Stimulated activated naive CD8-positive, alpha-beta T cell treated with anti-CD3 and anti-CD28 coated beads, Interleukin-15, Interleukin-2, amounts not matched to agents 100 ng/mL and 50 ng/mL, for 24 hours (primary cell): ENCODE measurements at regions not wholly inside any gene's neighbourhood (a gene's known extent, or its start where the extent isn't known, plus 50 kb on each side); places are given as distances from the start of the nearest gene placed in this dataset.
"Not testable (repeated sequence)": the region's sequence is repeated elsewhere in the genome, so short reads cannot be mapped to it uniquely, and the experiment has no call there.

Source experiments
- H3K27ac Mint-ChIP-seq: one replicate; pipeline ENCODE4 v1.8.0; 2021; ENCODE audit warnings: mild to moderate bottlenecking, mixed read lengths
- H3K27me3 Mint-ChIP-seq: one replicate; pipeline ENCODE4 v1.8.0; 2021; ENCODE audit warnings: mixed read lengths
- H3K36me3 Mint-ChIP-seq: one replicate; pipeline ENCODE4 v1.8.0; 2021; ENCODE audit warnings: low read depth, mixed read lengths
- H3K4me1 Mint-ChIP-seq: one replicate; pipeline ENCODE4 v1.8.0; 2021; ENCODE audit warnings: low read depth, mixed read lengths
- H3K4me3 Mint-ChIP-seq: one replicate; pipeline ENCODE4 v1.8.0; 2021; ENCODE audit warnings: mild to moderate bottlenecking, mixed read lengths
- H3K9me3 Mint-ChIP-seq: one replicate; pipeline ENCODE4 v1.8.0; 2021; ENCODE audit warnings: mixed read lengths

DNA sequence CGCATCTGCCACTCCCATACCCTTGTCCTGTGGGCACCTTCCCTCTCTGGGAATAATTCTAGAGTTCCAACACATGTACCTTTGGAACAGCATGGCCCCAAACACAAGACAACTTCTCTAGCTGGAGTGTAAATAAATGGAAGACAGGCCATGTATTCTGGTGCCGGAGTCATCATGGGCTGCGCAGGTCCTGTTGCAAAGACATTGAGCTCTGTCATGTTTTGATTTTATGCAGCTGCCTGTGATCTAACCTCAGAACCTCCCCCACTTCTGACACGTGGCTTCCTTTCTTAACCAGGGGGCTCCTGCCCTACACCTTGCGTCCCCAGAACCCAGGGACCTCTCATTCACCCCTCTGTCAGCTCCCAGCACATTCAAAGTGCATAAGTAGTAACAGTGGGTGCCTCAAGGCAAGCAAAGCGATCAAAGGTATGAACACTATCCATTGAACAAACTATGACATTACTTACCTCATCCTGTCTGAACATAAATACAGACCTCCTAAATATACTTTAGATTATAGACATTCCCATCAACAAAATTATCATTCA lies 219.9 kb downstream of the FGFR2 start:
- Mint-ChIP-seq H3K27ac (no peak overlapping the region), H3K4me3 (no peak overlapping the region), H3K9me3 (peaks cover 15% of the 10 kb centered on the region), H3K4me1 (no peaks in the 10 kb centered on the region), H3K36me3 (no peaks in the 10 kb centered on the region), H3K27me3 (no peaks in the 10 kb centered on the region)

- no peaks in the 10 kb centered on the region for H3K27me3 Mint-ChIP-seq
- H3K4me1 Mint-ChIP-seq = no peaks in the 10 kb centered on the region
- H3K9me3 Mint-ChIP-seq = peaks cover 14% of the 10 kb centered on the region
- H3K4me3 Mint-ChIP-seq = no peak overlapping the region
- H3K36me3 Mint-ChIP-seq = no peaks in the 10 kb centered on the region
- H3K27ac Mint-ChIP-seq = no peak overlapping the region
Measured at GRCh38 chr10:121379013-121379412, 219.2 kb downstream of the FGFR2 start.

DNA sequence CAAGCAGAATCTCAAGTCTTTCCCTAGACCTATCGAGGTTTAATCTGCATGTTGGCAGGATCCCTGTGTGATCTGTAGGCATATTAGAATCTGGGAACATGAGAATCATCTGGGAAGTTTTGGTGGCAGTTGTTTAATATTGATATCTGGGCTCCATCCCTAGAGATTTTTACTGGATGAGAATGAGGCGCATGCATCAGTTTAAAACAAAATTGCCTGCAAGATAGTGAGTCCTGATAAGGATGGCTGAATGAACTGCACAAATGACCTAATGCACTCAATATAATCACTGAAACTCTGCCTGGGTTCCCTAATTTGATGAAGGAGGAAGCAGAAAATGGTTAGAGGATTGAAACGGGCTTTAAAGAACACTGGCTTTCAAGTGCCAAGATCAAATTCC lies 218.0 kb downstream of the FGFR2 start:
- Mint-ChIP-seq H3K27ac (no peak overlapping the region), H3K36me3 (no peaks in the 10 kb centered on the region), H3K4me1 (no peaks in the 10 kb centered on the region), H3K4me3 (no peak overlapping the region), H3K27me3 (no peaks in the 10 kb centered on the region), H3K9me3 (peaks cover 16% of the 10 kb centered on the region)

DNA sequence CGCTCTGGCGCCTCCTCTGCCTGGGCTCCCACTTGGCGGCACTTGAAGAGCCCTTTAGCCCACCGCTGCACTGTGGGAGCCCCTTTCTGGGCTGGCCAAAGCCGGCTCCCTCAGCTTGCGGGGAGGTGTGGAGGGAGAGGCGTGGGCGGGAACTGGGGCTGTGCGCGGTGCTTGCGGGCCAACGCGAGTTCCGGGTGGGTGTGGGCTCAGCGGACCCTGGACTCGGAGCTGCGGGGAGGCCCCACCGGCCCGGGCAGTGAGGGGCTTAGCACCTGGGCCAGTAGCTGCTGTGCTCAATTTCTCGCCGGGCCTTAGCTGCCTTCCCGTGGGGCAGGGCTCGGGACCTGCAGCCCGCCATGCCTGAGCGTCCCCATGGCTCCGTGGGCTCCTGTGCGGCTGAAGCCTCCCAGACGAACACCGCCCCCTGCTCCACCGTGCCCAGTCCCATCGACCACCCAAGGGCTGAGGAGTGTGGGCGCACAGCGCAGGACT lies 216.2 kb downstream of the FGFR2 start:
- not testable (repeated sequence) for H3K4me1 Mint-ChIP-seq, H3K36me3 Mint-ChIP-seq, H3K27me3 Mint-ChIP-seq, H3K4me3 Mint-ChIP-seq, H3K27ac Mint-ChIP-seq
- peaks cover 19% of the 10 kb centered on the region for H3K9me3 Mint-ChIP-seq

DNA sequence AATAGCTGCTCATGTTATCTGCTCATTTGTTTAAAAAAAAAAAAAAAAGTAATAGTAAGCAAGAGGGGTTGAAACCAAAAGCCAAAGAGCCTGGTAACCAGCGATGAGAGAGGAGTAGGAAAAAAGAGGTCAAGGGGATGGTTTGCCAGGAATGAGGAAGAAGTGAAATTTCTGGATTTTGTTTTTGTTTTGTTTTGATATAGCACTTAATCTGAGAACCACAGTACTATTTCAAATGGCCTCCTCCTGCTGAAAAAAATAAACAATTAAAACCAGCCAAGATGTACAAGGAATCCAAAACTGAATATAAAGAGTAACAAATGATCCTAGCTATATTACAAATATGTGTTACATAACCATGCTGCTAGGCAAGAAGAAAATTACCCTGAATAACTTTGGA lies 213.1 kb downstream of the FGFR2 start:
- H3K36me3 Mint-ChIP-seq = no peaks in the 10 kb centered on the region
- no peaks in the 10 kb centered on the region for H3K4me1 Mint-ChIP-seq
- H3K27ac Mint-ChIP-seq = no peak overlapping the region
- H3K4me3 Mint-ChIP-seq = no peak overlapping the region
- H3K27me3 Mint-ChIP-seq = no peaks in the 10 kb centered on the region
- H3K9me3 Mint-ChIP-seq = peaks cover 18% of the 10 kb centered on the region

GRCh38 chr10:121392657-121393056 lies 205.6 kb downstream of the FGFR2 start:
- peaks cover 4% of the 10 kb centered on the region for H3K27me3 Mint-ChIP-seq
- peaks cover 3% of the 10 kb centered on the region for H3K9me3 Mint-ChIP-seq
- H3K4me1 Mint-ChIP-seq = no peaks in the 10 kb centered on the region
- H3K27ac Mint-ChIP-seq = no peak overlapping the region
- no peaks in the 10 kb centered on the region for H3K36me3 Mint-ChIP-seq
- no peak overlapping the region for H3K4me3 Mint-ChIP-seq

DNA sequence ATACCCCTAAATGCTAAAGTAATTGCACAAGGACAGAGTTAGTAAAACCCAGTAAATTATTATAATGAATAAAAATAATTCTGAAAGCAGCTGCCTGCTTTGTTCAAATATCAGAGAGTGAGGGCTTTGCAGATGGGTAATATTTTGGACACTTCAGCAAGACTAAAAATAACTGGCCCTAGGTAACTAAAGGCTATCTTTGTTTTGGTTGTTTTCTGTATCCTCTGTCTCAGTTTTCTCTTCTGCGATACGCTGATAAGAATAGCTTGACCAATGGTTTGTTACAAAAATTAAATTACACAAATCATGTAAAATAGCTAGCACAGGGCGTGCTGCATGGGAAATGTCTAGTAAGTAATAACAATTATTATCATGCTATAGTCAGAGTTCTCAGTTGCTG lies 204.7 kb downstream of the FGFR2 start:
- Mint-ChIP-seq H3K27me3 (peaks cover 4% of the 10 kb centered on the region), H3K36me3 (no peaks in the 10 kb centered on the region), H3K27ac (no peak overlapping the region), H3K4me3 (no peak overlapping the region), H3K4me1 (no peaks in the 10 kb centered on the region), H3K9me3 (peaks cover 3% of the 10 kb centered on the region)

DNA sequence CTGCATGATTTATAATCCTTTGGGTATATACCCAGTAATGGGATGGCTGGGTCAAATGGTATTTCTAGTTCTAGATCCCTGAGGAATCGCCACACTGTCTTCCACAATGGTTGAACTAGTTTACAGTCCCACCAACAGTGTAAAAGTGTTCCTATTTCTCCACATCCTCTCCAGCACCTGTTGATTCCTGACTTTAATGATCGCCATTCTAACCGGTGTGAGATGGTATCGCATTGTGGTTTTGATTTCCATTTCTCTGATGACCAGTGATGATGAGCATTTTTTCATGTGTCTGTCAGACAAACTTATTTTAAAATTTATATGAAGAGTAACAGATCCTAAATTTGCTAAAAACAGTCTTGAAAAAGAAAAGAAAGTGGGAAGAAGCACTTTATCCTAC lies 197.7 kb downstream of the FGFR2 start:
- H3K27me3 Mint-ChIP-seq, H3K4me3 Mint-ChIP-seq, H3K4me1 Mint-ChIP-seq, H3K36me3 Mint-ChIP-seq, H3K9me3 Mint-ChIP-seq, H3K27ac Mint-ChIP-seq: not testable (repeated sequence)

DNA sequence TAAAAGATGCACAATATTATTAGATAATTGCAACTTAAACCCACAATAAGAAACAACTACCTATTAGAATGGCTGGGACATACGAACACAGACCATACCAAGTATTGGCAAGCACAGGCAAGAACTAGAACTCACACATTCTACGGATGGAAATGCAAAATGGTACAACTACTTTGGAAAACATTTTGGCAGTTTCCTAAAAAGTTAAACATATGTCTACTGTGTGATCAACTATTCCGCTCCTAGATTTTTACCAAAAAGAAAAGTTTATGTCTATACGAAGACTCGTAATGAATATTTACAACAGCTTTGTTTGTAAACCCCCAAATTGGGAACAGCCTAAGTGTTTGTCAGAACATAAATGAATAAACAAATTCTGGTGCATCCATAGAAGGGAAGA lies 194.7 kb downstream of the FGFR2 start:
- Mint-ChIP-seq H3K27me3 (no peaks in the 10 kb centered on the region), H3K36me3 (no peaks in the 10 kb centered on the region), H3K9me3 (no peaks in the 10 kb centered on the region), H3K27ac (no peak overlapping the region), H3K4me3 (no peak overlapping the region), H3K4me1 (no peaks in the 10 kb centered on the region)

- Mint-ChIP-seq H3K4me3 (no peak overlapping the region), H3K36me3 (no peaks in the 10 kb centered on the region), H3K27ac (no peak overlapping the region), H3K27me3 (no peaks in the 10 kb centered on the region), H3K9me3 (no peaks in the 10 kb centered on the region), H3K4me1 (no peaks in the 10 kb centered on the region)
Measured at GRCh38 chr10:121404611-121405010, 193.6 kb downstream of the FGFR2 start.

- Mint-ChIP-seq H3K27ac (no peak overlapping the region), H3K27me3 (no peaks in the 10 kb centered on the region), H3K9me3 (no peaks in the 10 kb centered on the region), H3K36me3 (no peaks in the 10 kb centered on the region), H3K4me1 (no peaks in the 10 kb centered on the region), H3K4me3 (no peak overlapping the region)
Measured at GRCh38 chr10:121405096-121405495, 193.1 kb downstream of the FGFR2 start.

DNA sequence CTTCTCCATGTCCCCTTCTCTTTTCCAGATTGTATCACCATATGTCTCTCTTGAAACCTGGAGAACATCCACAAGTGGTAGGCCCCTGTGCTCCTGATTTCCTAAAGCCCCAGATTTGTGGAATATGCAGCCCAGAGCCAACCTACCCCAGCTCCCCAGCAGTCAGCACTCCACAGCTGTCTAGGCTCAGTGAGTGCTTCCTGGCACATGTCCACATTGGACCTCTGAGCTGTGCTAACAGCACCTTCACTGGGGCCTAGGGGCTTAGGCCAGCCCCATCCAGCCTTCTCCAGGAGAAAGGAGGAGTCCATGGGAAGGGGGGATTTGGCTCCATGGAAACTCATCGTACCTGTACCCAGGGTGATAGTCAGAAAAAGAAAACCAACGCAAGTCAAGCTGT lies 192.7 kb downstream of the FGFR2 start:
- Mint-ChIP-seq H3K27ac (no peak overlapping the region), H3K9me3 (peaks cover 1% of the 10 kb centered on the region), H3K4me3 (no peak overlapping the region), H3K36me3 (no peaks in the 10 kb centered on the region), H3K4me1 (no peaks in the 10 kb centered on the region), H3K27me3 (no peaks in the 10 kb centered on the region)

DNA sequence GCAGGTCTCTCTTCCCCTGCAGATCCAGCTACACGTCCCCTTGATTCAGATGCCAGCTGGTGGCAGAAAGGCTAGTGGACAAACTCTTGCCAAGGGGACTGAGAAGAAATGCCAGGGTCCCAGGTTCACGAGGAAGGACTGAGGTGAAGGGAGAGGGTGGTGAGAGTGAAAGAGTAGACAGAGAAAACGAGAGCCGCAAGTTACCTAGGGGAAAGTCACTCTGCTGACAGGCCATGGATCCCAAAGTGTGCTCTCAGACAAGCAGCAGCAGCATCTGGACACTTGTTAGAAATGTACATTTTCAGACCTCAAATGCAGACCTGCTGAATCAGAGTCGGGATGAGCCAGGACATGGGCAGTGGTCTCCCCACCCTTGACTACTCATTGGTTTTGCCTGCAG lies 192.3 kb downstream of the FGFR2 start:
- Mint-ChIP-seq H3K4me1 (no peaks in the 10 kb centered on the region), H3K36me3 (no peaks in the 10 kb centered on the region), H3K9me3 (peaks cover 5% of the 10 kb centered on the region), H3K27me3 (no peaks in the 10 kb centered on the region), H3K27ac (no peak overlapping the region), H3K4me3 (no peak overlapping the region)

- H3K9me3 Mint-ChIP-seq = peaks cover 7% of the 10 kb centered on the region
- H3K36me3 Mint-ChIP-seq = no peaks in the 10 kb centered on the region
- no peak overlapping the region for H3K27ac Mint-ChIP-seq
- no peak overlapping the region for H3K4me3 Mint-ChIP-seq
- H3K4me1 Mint-ChIP-seq = no peaks in the 10 kb centered on the region
- H3K27me3 Mint-ChIP-seq = no peaks in the 10 kb centered on the region
Measured at GRCh38 chr10:121406823-121407545, 191.3 kb downstream of the FGFR2 start.

DNA sequence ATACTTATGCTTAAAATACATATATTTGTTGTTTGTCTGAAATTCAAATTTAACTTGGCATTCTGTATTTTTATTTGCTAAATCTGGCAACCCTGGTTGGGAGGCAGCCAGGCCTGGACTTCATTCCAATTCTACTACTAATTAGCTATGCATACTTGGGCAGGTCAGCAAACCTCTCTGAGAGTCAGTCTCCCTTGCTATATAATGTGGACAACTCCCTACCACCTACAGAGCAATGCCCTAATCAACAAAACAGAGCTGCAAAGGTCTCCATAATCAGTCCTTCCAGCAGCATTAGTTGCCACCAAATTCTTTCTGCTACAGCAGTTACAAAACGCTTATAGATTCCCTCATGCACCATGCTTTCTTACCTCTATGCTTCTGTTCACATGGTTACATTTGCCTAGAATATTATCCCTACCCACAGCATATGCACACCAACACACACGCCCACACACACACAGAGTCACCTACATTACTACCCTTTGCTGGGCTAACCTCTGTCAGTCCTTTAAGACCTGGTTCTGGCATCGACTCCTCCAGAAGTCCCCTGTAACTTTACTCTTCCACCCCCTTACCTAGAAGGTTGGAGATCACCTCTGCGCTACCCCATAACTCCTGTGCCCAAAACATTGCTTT lies 188.7 kb downstream of the FGFR2 start:
- H3K4me1 Mint-ChIP-seq = no peaks in the 10 kb centered on the region
- no peak overlapping the region for H3K4me3 Mint-ChIP-seq
- no peaks in the 10 kb centered on the region for H3K27me3 Mint-ChIP-seq
- H3K9me3 Mint-ChIP-seq = peaks cover 7% of the 10 kb centered on the region
- no peak overlapping the region for H3K27ac Mint-ChIP-seq
- H3K36me3 Mint-ChIP-seq = no peaks in the 10 kb centered on the region

DNA sequence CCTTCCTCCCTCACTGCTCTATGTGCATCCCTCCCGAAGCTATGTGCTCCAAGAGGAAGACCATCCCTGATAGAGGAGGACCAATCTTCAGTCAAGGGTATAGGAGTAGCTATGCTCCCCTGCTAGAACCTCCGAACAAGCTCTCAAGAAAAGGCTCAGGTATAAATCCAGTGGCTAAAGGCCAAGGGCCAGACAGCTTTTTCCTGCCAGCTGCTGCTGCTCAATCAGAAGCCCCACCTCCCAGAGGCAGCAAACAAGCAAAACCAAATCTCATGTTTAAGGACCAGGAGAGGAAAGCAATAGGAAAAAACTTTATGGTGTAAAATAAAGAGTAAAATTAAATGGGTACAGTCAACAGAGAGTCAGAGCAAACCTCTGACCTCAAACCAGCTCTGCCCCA lies 187.2 kb downstream of the FGFR2 start:
- no peaks in the 10 kb centered on the region for H3K4me1 Mint-ChIP-seq
- H3K27ac Mint-ChIP-seq = no peak overlapping the region
- H3K9me3 Mint-ChIP-seq = peaks cover 7% of the 10 kb centered on the region
- H3K4me3 Mint-ChIP-seq = no peak overlapping the region
- no peaks in the 10 kb centered on the region for H3K36me3 Mint-ChIP-seq
- no peaks in the 10 kb centered on the region for H3K27me3 Mint-ChIP-seq
